H9 (cell line): ENCODE measurements at regions not wholly inside any gene's neighbourhood (a gene's known extent, or its start where the extent isn't known, plus 50 kb on each side); places are given as distances from the start of the nearest gene placed in this dataset.

Experiments used
- DNase-seq: peaks from one replicate; pipeline ENCODE4 v3.0.0-alpha.2; 2017
- H2AFZ ChIP-seq: one replicate; pipeline ENCODE4 v1.6.1; 2013; ENCODE audit warnings: mild to moderate bottlenecking, low read length, control low read depth, moderate library complexity
- H2AK5ac ChIP-seq: 2 replicates; pipeline ENCODE4 v1.6.1; 2013; ENCODE audit warnings: low read length, control low read depth, mixed read lengths; ENCODE audit not compliant: insufficient read length
- H2BK120ac ChIP-seq: one replicate; pipeline ENCODE4 v1.6.1; 2013; ENCODE audit warnings: low read depth, mild to moderate bottlenecking, low read length, control low read depth, inconsistent platforms; ENCODE audit not compliant: poor library complexity, severe bottlenecking
- H2BK12ac ChIP-seq: 2 replicates; pipeline ENCODE4 v1.6.1; 2013; ENCODE audit warnings: low read length, control low read depth, mixed read lengths, low read depth; ENCODE audit not compliant: insufficient read length
- H2BK15ac ChIP-seq: 2 replicates; pipeline ENCODE4 v1.6.1; 2013; ENCODE audit warnings: low read depth, low read length, control low read depth
- H2BK20ac ChIP-seq: one replicate; pipeline ENCODE4 v1.6.1; 2013; ENCODE audit warnings: low read depth, mild to moderate bottlenecking, low read length, control low read depth, inconsistent platforms; ENCODE audit not compliant: poor library complexity, severe bottlenecking
- H2BK5ac ChIP-seq: 2 replicates; pipeline ENCODE4 v1.6.1; 2013; ENCODE audit warnings: low read length, control low read depth, mixed read lengths; ENCODE audit not compliant: insufficient read length
- H3K14ac ChIP-seq: 2 replicates; pipeline ENCODE4 v1.6.1; 2013; ENCODE audit warnings: low read length, control low read depth; ENCODE audit not compliant: insufficient read depth
- H3K18ac ChIP-seq: 2 replicates; pipeline ENCODE4 v1.6.1; 2013; ENCODE audit warnings: low read depth, mild to moderate bottlenecking, mixed read lengths, low read length, control low read depth; ENCODE audit not compliant: insufficient read length
- H3K23ac ChIP-seq: 2 replicates; pipeline ENCODE4 v1.6.1; 2013; ENCODE audit warnings: low read length, control low read depth, mixed read lengths, low read depth; ENCODE audit not compliant: insufficient read length
- H3K23me2 ChIP-seq: 2 replicates; pipeline ENCODE4 v1.6.1; 2013; ENCODE audit warnings: low read depth, mild to moderate bottlenecking, mixed read lengths, low read length, control low read depth; ENCODE audit not compliant: insufficient read length, poor library complexity, severe bottlenecking
- H3K27ac ChIP-seq: 2 replicates; pipeline ENCODE4 v1.5.1; 2013; ENCODE audit warnings: low read length, control low read depth, mixed read lengths, low read depth; ENCODE audit not compliant: insufficient read length
- H3K27me3 ChIP-seq: 2 replicates; pipeline ENCODE4 v1.6.1; 2013; ENCODE audit warnings: low read length, control low read depth, inconsistent platforms; ENCODE audit not compliant: insufficient read depth
- H3K4ac ChIP-seq: 2 replicates; pipeline ENCODE4 v1.6.1; 2013; ENCODE audit warnings: low read depth, mild to moderate bottlenecking, control low read depth, inconsistent platforms, low read length, moderate library complexity
- H3K4me1 ChIP-seq: 2 replicates; pipeline ENCODE4 v1.6.1; 2013; ENCODE audit warnings: low read length, control low read depth, inconsistent platforms; ENCODE audit not compliant: insufficient read depth
- H3K4me2 ChIP-seq: 2 replicates; pipeline ENCODE4 v1.6.1; 2013; ENCODE audit warnings: low read length, control low read depth, mixed read lengths; ENCODE audit not compliant: insufficient read length, insufficient read depth
- H3K56ac ChIP-seq: 2 replicates; pipeline ENCODE4 v1.6.1; 2013; ENCODE audit warnings: low read depth, mild to moderate bottlenecking, mixed read lengths, low read length, control low read depth; ENCODE audit not compliant: insufficient read length
- H3K79me1 ChIP-seq: 2 replicates; pipeline ENCODE4 v1.6.1; 2013; ENCODE audit warnings: low read depth, mild to moderate bottlenecking, moderate library complexity, low read length, control low read depth, inconsistent platforms; ENCODE audit not compliant: insufficient read depth, poor library complexity, severe bottlenecking
- H3K79me2 ChIP-seq: 2 replicates; pipeline ENCODE4 v1.6.1; 2013; ENCODE audit warnings: low read length, control low read depth, inconsistent platforms; ENCODE audit not compliant: insufficient read depth
- H3K9ac ChIP-seq: 2 replicates; pipeline ENCODE4 v1.6.1; 2013; ENCODE audit warnings: low read length, control low read depth, mixed read lengths; ENCODE audit not compliant: insufficient read length; ENCODE audit errors: extremely low read depth
- H3K9me3 ChIP-seq: one replicate; pipeline ENCODE4 v1.6.1; 2013; ENCODE audit warnings: low read depth, low read length, inconsistent platforms; ENCODE audit not compliant: control insufficient read depth
- H3T11ph ChIP-seq: one replicate; pipeline ENCODE4 v1.6.1; 2013; ENCODE audit warnings: mild to moderate bottlenecking, low read length, control low read depth, inconsistent platforms
- H4K20me1 ChIP-seq: one replicate; pipeline ENCODE4 v1.6.1; 2013; ENCODE audit not compliant: control insufficient read depth, insufficient read length, insufficient read depth
- H4K5ac ChIP-seq: 2 replicates; pipeline ENCODE4 v1.6.1; 2013; ENCODE audit warnings: low read depth, mild to moderate bottlenecking, mixed read lengths, low read length, control low read depth; ENCODE audit not compliant: insufficient read length
- H4K8ac ChIP-seq: replicated peaks from 2 replicates; pipeline ENCODE4 v1.6.1; 2013; ENCODE audit warnings: low read length, control low read depth, mixed read lengths, low read depth; ENCODE audit not compliant: insufficient read length
- H4K91ac ChIP-seq: 2 replicates; pipeline ENCODE4 v1.6.1; 2013; ENCODE audit warnings: low read depth, mild to moderate bottlenecking, moderate library complexity, mixed read lengths, low read length, control low read depth; ENCODE audit not compliant: insufficient read length
- H3K27ac Mint-ChIP-seq, 3 experiments: 2 replicates in 2 of 3; 3 replicates in 1 of 3; pipeline ENCODE4 v1.8.0; 2020 to 2021; ENCODE audit warnings: mixed read lengths in 3 of 3, mild to moderate bottlenecking in 1 of 3, moderate library complexity in 1 of 3
- H3K27me3 Mint-ChIP-seq: 2 replicates; pipeline ENCODE4 v1.8.0; 2021; ENCODE audit warnings: low read depth, mild to moderate bottlenecking, moderate library complexity, mixed read lengths
- H3K36me3 Mint-ChIP-seq, 3 experiments: 2 replicates in 2 of 3; 3 replicates in 1 of 3; pipeline ENCODE4 v1.8.0; 2020 to 2021; ENCODE audit warnings: low read depth in 3 of 3, mixed read lengths in 3 of 3; ENCODE audit not compliant: insufficient read depth in 1 of 3
- H3K4me1 Mint-ChIP-seq, 2 experiments: 2 replicates each; pipeline ENCODE4 v1.8.0; 2020; ENCODE audit warnings: mixed read lengths in 2 of 2
- H3K4me3 Mint-ChIP-seq, 2 experiments: 2 replicates in 1 of 2; 3 replicates in 1 of 2; pipeline ENCODE4 v1.8.0; 2020 to 2021; ENCODE audit warnings: mild to moderate bottlenecking in 2 of 2, mixed read lengths in 2 of 2, moderate library complexity in 1 of 2
- H3K9me3 Mint-ChIP-seq, 2 experiments: 2 replicates in 1 of 2; 3 replicates in 1 of 2; pipeline ENCODE4 v1.8.0; 2020; ENCODE audit warnings: mild to moderate bottlenecking in 2 of 2, mixed read lengths in 2 of 2, moderate library complexity in 1 of 2
- WGBS: extraction: QIAGEN DNeasy Blood & Tissue Kit; methylation state at CpG from one replicate; pipeline ENCODE4 v1.1.7; 2013; ENCODE audit warnings: missing lambda C conversion rate, low lambda C conversion rate, mixed read lengths; ENCODE audit not compliant: insufficient read length; ENCODE audit errors: extremely low coverage; 5-methylcytosine and 5-hydroxymethylcytosine counted together
- TF ChIP-seq, protein P1 (sequence below): fragments of 200-600 bp; sonication (generic); conservative IDR thresholded peaks from 3 replicates; pipeline ENCODE4 v1.8.0; 2021; ENCODE audit warnings: antibody characterized with exemption, mild to moderate bottlenecking

DNA sequence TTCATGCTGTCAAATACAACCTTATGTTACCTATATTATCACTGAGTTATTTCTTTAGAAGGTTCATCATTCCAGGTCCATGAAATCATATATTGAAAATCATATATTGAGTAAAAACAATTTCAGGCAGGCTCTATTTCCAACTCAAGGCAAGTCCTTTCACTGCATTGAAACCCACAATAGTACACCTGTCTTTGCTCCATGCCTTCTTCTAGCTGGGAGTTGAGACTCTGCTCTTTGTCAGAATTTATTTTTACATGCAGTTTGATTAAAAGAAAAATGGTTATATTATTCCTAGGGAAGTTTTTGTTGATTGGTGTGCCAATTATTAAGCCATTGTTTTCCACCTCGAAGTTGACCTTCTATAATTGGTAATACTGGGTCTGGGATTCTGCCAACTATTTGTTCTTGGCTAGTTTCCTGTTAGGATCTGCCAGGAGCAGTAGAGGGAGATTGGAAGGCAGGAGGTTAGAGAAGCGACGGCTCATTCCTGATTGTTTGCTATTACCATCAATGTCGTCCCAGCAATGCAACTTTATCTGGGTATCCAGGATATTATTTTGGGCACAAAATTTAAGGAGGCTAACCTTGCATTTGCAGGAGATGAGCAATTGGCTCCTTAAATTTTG is 79.5 kb upstream of the MIS18BP1 start:
- H2BK20ac ChIP-seq, result no peak overlapping the region
- no peak overlapping the region for H3K56ac ChIP-seq
- no peaks in the 10 kb centered on the region for H3K79me2 ChIP-seq
- Mint-ChIP-seq H3K9me3 (peaks cover 20 to 25% of the 10 kb centered on the region in 2 experiments), H3K36me3 (peaks cover 4 to 22% (median 4%) of the 10 kb centered on the region in 3 experiments; a peak in 6 of 7 replicates), H3K27me3 (no peaks in the 10 kb centered on the region), H3K4me1 (peaks cover 0 to 9% of the 10 kb centered on the region in 2 experiments; a peak in 1 of 4 replicates), H3K4me3 (no peak overlapping the region), H3K27ac (no peak overlapping the region)
- H3K23me2 ChIP-seq, result no peaks in the 10 kb centered on the region
- no peaks in the 10 kb centered on the region for H3K79me1 ChIP-seq
- no peak overlapping the region for H3K18ac ChIP-seq
- H3K9me3 ChIP-seq, result no peaks in the 10 kb centered on the region
- no peak for DNase-seq
- H3K4ac ChIP-seq, result no peak overlapping the region
- H3K14ac ChIP-seq, result no peak overlapping the region
- WGBS, result no CpG with 5 or more reads among the region's 4 CpGs
- H4K20me1 ChIP-seq, result no peaks in the 10 kb centered on the region
- H4K8ac ChIP-seq, result no peak overlapping the region
- H2BK12ac ChIP-seq, result no peak overlapping the region
- no peak overlapping the region for H2AFZ ChIP-seq
- H2BK15ac ChIP-seq, result no peak overlapping the region
- no peak overlapping the region for H2AK5ac ChIP-seq
- H3K27ac ChIP-seq, result no peak overlapping the region
- no peak overlapping the region for H4K5ac ChIP-seq
- TF ChIP-seq, protein P1, sequence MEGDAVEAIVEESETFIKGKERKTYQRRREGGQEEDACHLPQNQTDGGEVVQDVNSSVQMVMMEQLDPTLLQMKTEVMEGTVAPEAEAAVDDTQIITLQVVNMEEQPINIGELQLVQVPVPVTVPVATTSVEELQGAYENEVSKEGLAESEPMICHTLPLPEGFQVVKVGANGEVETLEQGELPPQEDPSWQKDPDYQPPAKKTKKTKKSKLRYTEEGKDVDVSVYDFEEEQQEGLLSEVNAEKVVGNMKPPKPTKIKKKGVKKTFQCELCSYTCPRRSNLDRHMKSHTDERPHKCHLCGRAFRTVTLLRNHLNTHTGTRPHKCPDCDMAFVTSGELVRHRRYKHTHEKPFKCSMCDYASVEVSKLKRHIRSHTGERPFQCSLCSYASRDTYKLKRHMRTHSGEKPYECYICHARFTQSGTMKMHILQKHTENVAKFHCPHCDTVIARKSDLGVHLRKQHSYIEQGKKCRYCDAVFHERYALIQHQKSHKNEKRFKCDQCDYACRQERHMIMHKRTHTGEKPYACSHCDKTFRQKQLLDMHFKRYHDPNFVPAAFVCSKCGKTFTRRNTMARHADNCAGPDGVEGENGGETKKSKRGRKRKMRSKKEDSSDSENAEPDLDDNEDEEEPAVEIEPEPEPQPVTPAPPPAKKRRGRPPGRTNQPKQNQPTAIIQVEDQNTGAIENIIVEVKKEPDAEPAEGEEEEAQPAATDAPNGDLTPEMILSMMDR, result no peak
- no peak overlapping the region for H2BK5ac ChIP-seq
- H4K91ac ChIP-seq, result no peak overlapping the region
- H2BK120ac ChIP-seq, result no peak overlapping the region
- H3K4me1 ChIP-seq, result no peaks in the 10 kb centered on the region
- no peak overlapping the region for H3T11ph ChIP-seq
- no peaks in the 10 kb centered on the region for H3K27me3 ChIP-seq
- H3K23ac ChIP-seq, result no peak overlapping the region
- no peak overlapping the region for H3K4me2 ChIP-seq
- no peak overlapping the region for H3K9ac ChIP-seq
